Glutamatergic neuron (in vitro differentiated cells): ENCODE measurements at regions not wholly inside any gene's neighbourhood (a gene's known extent, or its start where the extent isn't known, plus 50 kb on each side); places are given as distances from the start of the nearest gene placed in this dataset.

ENCODE experiments used
- DNase-seq: peaks from one replicate; pipeline ENCODE4 v3.0.0; 2022
- H3K27ac Mint-ChIP-seq: one replicate; pipeline ENCODE4 v1.8.0; 2020; ENCODE audit warnings: mild to moderate bottlenecking, mixed read lengths, inconsistent platforms; ENCODE audit not compliant: unreplicated experiment
- H3K27me3 Mint-ChIP-seq: one replicate; pipeline ENCODE4 v1.8.0; 2020; ENCODE audit warnings: mild to moderate bottlenecking, moderate library complexity, mixed read lengths, inconsistent platforms; ENCODE audit not compliant: unreplicated experiment
- H3K36me3 Mint-ChIP-seq: one replicate; pipeline ENCODE4 v1.8.0; 2020; ENCODE audit warnings: mild to moderate bottlenecking, mixed read lengths, inconsistent platforms; ENCODE audit not compliant: unreplicated experiment
- H3K4me1 Mint-ChIP-seq: one replicate; pipeline ENCODE4 v1.8.0; 2020; ENCODE audit warnings: mild to moderate bottlenecking, low read depth, mixed read lengths, inconsistent platforms; ENCODE audit not compliant: unreplicated experiment
- H3K4me3 Mint-ChIP-seq: one replicate; pipeline ENCODE4 v1.8.0; 2020; ENCODE audit warnings: mild to moderate bottlenecking, mixed read lengths, inconsistent platforms; ENCODE audit not compliant: unreplicated experiment
- H3K9me3 Mint-ChIP-seq: one replicate; pipeline ENCODE4 v1.8.0; 2020; ENCODE audit warnings: mild to moderate bottlenecking, moderate library complexity, mixed read lengths, inconsistent platforms; ENCODE audit not compliant: unreplicated experiment
- CTCF ChIP-seq: fragments of 200-600 bp; sonication (generic); IDR thresholded peaks from one replicate; pipeline ENCODE4 v1.5.0; 2021; ENCODE audit not compliant: partially characterized antibody, unreplicated experiment

- DNase-seq, result no peak
- Mint-ChIP-seq H3K4me1 (no peaks in the 10 kb centered on the region), H3K27me3 (no peaks in the 10 kb centered on the region), H3K36me3 (no peaks in the 10 kb centered on the region), H3K9me3 (peaks cover 2% of the 10 kb centered on the region), H3K27ac (no peak overlapping the region), H3K4me3 (no peak overlapping the region)
- TF ChIP-seq CTCF, result no peak
These were observed 61.7 kb upstream of the NCK2 start for GRCh38 chr2:105683011-105683492.

DNA sequence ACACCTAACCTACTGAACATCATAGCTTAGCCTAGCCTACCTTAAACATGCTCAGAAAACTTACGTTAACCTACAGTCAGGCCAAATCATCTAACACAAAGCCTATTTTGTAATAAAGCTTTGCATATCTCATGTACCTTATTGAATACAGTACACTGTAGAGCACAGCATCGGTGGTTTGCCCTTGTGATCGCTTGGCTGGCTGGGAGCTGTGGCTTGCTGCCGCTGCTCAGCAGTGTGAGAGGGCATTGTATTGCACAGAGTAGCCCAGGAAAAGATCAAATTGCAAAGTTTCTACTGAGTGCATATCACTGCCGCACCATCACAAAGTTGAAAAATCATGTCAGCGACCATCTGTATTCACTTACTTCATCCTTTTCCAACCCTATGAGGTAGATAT is 62.3 kb upstream of the NCK2 start:
- Mint-ChIP-seq H3K4me3 (no peak overlapping the region), H3K4me1 (no peaks in the 10 kb centered on the region), H3K27ac (no peak overlapping the region), H3K36me3 (no peaks in the 10 kb centered on the region), H3K27me3 (no peaks in the 10 kb centered on the region), H3K9me3 (peaks cover 2% of the 10 kb centered on the region)
- TF ChIP-seq CTCF, result no peak
- DNase-seq, result no peak

GRCh38 chr2:105681927-105682326 is 62.8 kb upstream of the NCK2 start:
- Mint-ChIP-seq H3K27ac (no peak overlapping the region), H3K27me3 (no peaks in the 10 kb centered on the region), H3K4me3 (no peak overlapping the region), H3K36me3 (no peaks in the 10 kb centered on the region), H3K4me1 (no peaks in the 10 kb centered on the region), H3K9me3 (peaks cover 2% of the 10 kb centered on the region)
- no peak for DNase-seq
- TF ChIP-seq CTCF, result no peak

GRCh38 chr2:105680357-105680756 is 64.4 kb upstream of the NCK2 start:
- TF ChIP-seq CTCF, result no peak
- no peak overlapping the region for H3K4me3 Mint-ChIP-seq
- DNase-seq, result no peak
- peaks cover 2% of the 10 kb centered on the region for H3K27me3 Mint-ChIP-seq
- peaks cover 4% of the 10 kb centered on the region for H3K9me3 Mint-ChIP-seq
- H3K27ac Mint-ChIP-seq, result no peak overlapping the region
- H3K36me3 Mint-ChIP-seq, result no peaks in the 10 kb centered on the region
- H3K4me1 Mint-ChIP-seq, result no peaks in the 10 kb centered on the region

DNA sequence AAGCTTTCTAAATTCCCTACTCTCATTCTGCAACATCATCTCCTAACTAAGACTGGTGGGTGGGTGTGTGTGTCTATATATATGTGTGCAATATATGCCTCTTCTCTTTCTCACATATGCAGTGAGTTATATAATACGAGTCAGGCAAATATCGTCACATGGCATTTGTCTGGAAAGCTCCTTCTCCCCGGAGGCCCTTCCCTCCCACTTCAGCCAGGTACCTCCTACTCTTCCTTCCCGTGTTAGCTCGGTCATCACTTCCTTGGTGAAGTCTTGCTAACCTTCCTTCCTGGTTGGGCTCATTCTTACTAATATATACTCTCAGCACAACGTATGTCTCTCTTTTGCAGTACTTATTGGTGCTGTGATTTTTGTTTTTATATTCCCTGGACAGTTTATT is 66.4 kb upstream of the NCK2 start:
- no peak for TF ChIP-seq CTCF
- no peak for DNase-seq
- Mint-ChIP-seq H3K4me3 (no peak overlapping the region), H3K36me3 (no peaks in the 10 kb centered on the region), H3K4me1 (peaks cover 4% of the 10 kb centered on the region), H3K9me3 (peaks cover 4% of the 10 kb centered on the region), H3K27ac (no peak overlapping the region), H3K27me3 (peaks cover 2% of the 10 kb centered on the region)
